ENCODE measurements at regions not wholly inside any gene's neighbourhood (a gene's known extent, or its start where the extent isn't known, plus 50 kb on each side); places are given as distances from the start of the nearest gene placed in this dataset.

DNA sequence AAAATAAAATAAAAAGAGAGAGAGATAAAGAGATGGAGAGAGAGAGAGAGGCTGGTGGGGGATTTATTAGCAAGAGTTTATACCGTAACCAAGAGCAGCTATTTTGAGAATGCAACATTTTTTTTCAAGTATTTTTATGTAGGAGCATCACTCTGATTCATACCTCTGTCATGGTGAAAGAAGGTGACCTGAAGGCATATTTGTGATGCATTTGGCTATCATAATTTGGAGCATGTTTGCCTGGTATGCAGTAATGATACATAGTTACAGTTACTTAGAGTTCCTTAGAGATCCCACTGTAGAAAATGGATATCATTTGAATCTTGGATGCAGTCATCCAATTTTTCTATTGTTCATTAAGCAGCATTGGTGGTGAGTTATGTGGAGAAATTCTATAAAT is 1472.4 kb downstream of the SI start:
- no peaks in the 10 kb centered on the region for H3K9me3 ChIP-seq (ENCODE audit: low read depth, low read length, poor library complexity, severe bottlenecking)
- H3K4me1 ChIP-seq (ENCODE audit: insufficient read depth, low read length, poor library complexity, severe bottlenecking), result peaks cover 6% of the 10 kb centered on the region
- ChIA-PET POLR2A (ENCODE audit: low non-redundant PET) (no interaction called here), CTCF (no interaction called here)
- intact Hi-C loops (cut with micrococcal nuclease; ENCODE audit: unreplicated experiment), result no loop called here
- TF ChIP-seq EZH2 (IDR thresholded peaks at IDR 0.05; ENCODE audit: borderline replicate concordance, low read depth, low read length, poor library complexity, severe bottlenecking), result no peak
- TF ChIP-seq, protein P1, sequence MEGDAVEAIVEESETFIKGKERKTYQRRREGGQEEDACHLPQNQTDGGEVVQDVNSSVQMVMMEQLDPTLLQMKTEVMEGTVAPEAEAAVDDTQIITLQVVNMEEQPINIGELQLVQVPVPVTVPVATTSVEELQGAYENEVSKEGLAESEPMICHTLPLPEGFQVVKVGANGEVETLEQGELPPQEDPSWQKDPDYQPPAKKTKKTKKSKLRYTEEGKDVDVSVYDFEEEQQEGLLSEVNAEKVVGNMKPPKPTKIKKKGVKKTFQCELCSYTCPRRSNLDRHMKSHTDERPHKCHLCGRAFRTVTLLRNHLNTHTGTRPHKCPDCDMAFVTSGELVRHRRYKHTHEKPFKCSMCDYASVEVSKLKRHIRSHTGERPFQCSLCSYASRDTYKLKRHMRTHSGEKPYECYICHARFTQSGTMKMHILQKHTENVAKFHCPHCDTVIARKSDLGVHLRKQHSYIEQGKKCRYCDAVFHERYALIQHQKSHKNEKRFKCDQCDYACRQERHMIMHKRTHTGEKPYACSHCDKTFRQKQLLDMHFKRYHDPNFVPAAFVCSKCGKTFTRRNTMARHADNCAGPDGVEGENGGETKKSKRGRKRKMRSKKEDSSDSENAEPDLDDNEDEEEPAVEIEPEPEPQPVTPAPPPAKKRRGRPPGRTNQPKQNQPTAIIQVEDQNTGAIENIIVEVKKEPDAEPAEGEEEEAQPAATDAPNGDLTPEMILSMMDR (conservative IDR thresholded peaks at IDR 0.05; ENCODE audit: low read depth, low read length), result no peak
- no peak for DNase-seq (ENCODE audit: low spot score)
- H3K27me3 ChIP-seq (replicated peaks; ENCODE audit: insufficient read depth, low read depth, low read length, poor library complexity), result no peaks in the 10 kb centered on the region
- H3K36me3 ChIP-seq (ENCODE audit: insufficient read depth, low read length, poor library complexity, severe bottlenecking), result peaks cover 7% of the 10 kb centered on the region
- no TSS peak for BruUV-seq (replicated peaks)
- H3K4me3 ChIP-seq (ENCODE audit: low read depth, low read length, poor library complexity, severe bottlenecking), result no peak overlapping the region
- no peak overlapping the region for H3K27ac ChIP-seq (ENCODE audit: low read depth, low read length, poor library complexity, severe bottlenecking)

DNA sequence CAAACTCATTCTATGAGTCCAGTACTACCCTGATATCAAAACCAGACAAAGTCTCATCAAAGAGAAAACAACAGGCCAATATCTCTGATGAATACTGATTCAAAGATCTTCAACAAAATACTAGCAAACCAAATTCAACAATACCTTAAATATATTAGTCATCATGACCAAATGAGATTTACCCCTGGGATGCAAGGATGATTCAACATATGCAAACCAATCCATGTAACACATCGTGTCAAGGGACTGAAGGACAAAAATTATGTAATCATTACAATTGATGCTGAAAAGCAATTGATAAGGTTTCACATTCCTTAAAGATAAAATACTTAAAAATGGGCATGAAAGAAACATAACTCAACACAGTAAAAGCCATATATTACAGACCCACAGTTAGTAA is 1476.9 kb downstream of the SI start:
- DNase-seq (ENCODE audit: low spot score), result no peak
- no peak overlapping the region for H3K27ac ChIP-seq (ENCODE audit: low read depth, low read length, poor library complexity, severe bottlenecking)
- no peaks in the 10 kb centered on the region for H3K36me3 ChIP-seq (ENCODE audit: insufficient read depth, low read length, poor library complexity, severe bottlenecking)
- H3K9me3 ChIP-seq (ENCODE audit: low read depth, low read length, poor library complexity, severe bottlenecking), result no peaks in the 10 kb centered on the region
- no peaks in the 10 kb centered on the region for H3K27me3 ChIP-seq (replicated peaks; ENCODE audit: insufficient read depth, low read depth, low read length, poor library complexity)
- intact Hi-C loops (cut with micrococcal nuclease; ENCODE audit: unreplicated experiment), result no loop called here
- TF ChIP-seq, protein P1 (conservative IDR thresholded peaks at IDR 0.05; ENCODE audit: low read depth, low read length), result no peak
- CTCF ChIA-PET, result no interaction called here
- H3K4me1 ChIP-seq (ENCODE audit: insufficient read depth, low read length, poor library complexity, severe bottlenecking), result no peaks in the 10 kb centered on the region
- H3K4me3 ChIP-seq (ENCODE audit: low read depth, low read length, poor library complexity, severe bottlenecking), result no peak overlapping the region
- no TSS peak for BruUV-seq (replicated peaks)
- POLR2A ChIA-PET (ENCODE audit: low non-redundant PET), result interaction anchor here (0.8 kb wide), 1 partner anchor 1301 kb away, joined by 3 read pairs; no protein-coding TSS in a partner anchor

DNA sequence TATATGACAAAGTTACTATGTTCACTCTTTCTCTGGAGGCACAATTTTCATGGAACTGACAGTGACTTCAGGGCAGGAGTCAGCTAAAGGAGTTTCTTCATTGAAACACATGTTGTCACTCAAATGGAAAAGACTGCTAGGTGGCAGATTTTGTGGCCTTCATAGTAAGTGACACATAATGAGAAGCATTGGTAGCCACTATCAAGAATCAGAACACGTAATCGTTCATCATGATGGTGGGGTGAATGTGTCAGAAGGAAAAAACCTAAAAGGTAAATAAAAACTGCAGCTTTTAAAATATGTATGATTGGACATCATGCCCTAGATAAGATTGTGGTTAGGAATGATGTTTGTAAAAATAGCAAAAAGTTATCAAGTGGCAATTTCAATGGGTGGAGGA is 1491.0 kb downstream of the SI start:
- intact Hi-C loops (cut with micrococcal nuclease; ENCODE audit: unreplicated experiment), result no loop called here
- no peak overlapping the region for H3K27ac ChIP-seq (ENCODE audit: low read depth, low read length, poor library complexity, severe bottlenecking)
- ChIA-PET POLR2A (ENCODE audit: low non-redundant PET) (no interaction called here), CTCF (no interaction called here)
- H3K27me3 ChIP-seq (replicated peaks; ENCODE audit: insufficient read depth, low read depth, low read length, poor library complexity), result no peaks in the 10 kb centered on the region
- no TSS peak for BruUV-seq (replicated peaks)
- TF ChIP-seq, protein P1 (conservative IDR thresholded peaks at IDR 0.05; ENCODE audit: low read depth, low read length), result no peak
- TF ChIP-seq EZH2 (IDR thresholded peaks at IDR 0.05; ENCODE audit: borderline replicate concordance, low read depth, low read length, poor library complexity, severe bottlenecking), result no peak
- peaks cover 10% of the 10 kb centered on the region for H3K4me1 ChIP-seq (ENCODE audit: insufficient read depth, low read length, poor library complexity, severe bottlenecking)
- no peak overlapping the region for H3K4me3 ChIP-seq (ENCODE audit: low read depth, low read length, poor library complexity, severe bottlenecking)
- no peak for DNase-seq (ENCODE audit: low spot score)
- no peaks in the 10 kb centered on the region for H3K36me3 ChIP-seq (ENCODE audit: insufficient read depth, low read length, poor library complexity, severe bottlenecking)
- peaks cover 7% of the 10 kb centered on the region for H3K9me3 ChIP-seq (ENCODE audit: low read depth, low read length, poor library complexity, severe bottlenecking)

Measured in A673 (cell line).